ENCODE measurements at regions not wholly inside any gene's neighbourhood (a gene's known extent, or its start where the extent isn't known, plus 50 kb on each side); places are given as distances from the start of the nearest gene placed in this dataset.
"Not testable (repeated sequence)": the region's sequence is repeated elsewhere in the genome, so short reads cannot be mapped to it uniquely, and the experiment has no call there.

GRCh38 chr6:125586605-125587004 lies 162.8 kb upstream of the HEY2 start:
- no peaks in the 10 kb centered on the region for H3K36me3 ChIP-seq
- peaks cover 8 to 42% of the 10 kb centered on the region in 2 donors for H3K4me1 ChIP-seq (ENCODE audit: control insufficient read depth in 1 of 2, low read depth in 2 of 2)
- no peaks in the 10 kb centered on the region for H3K27me3 ChIP-seq (replicated peaks; ENCODE audit: insufficient read depth)
- no peak overlapping the region for H3K27ac ChIP-seq
- ATAC-seq (ENCODE audit: insufficient number of reproducible peaks, low FRiP score, low read depth), result no peak
- no peak for DNase-seq (ENCODE audit: low spot score)
- no peak for TF ChIP-seq CTCF (IDR thresholded peaks at IDR 0.05)
- no peaks in the 10 kb centered on the region for H3K9me3 ChIP-seq
- no peak overlapping the region for H3K4me3 ChIP-seq

GRCh38 chr6:125587666-125588632 lies 161.5 kb upstream of the HEY2 start:
- H3K4me3 ChIP-seq, result no peak overlapping the region
- no peak for DNase-seq (ENCODE audit: low spot score)
- H3K27ac ChIP-seq, result no peak overlapping the region
- H3K9me3 ChIP-seq, result no peaks in the 10 kb centered on the region
- no peak for TF ChIP-seq CTCF (IDR thresholded peaks at IDR 0.05)
- no peak for ATAC-seq (ENCODE audit: insufficient number of reproducible peaks, low FRiP score, low read depth)
- no peaks in the 10 kb centered on the region for H3K27me3 ChIP-seq (replicated peaks; ENCODE audit: insufficient read depth)
- H3K36me3 ChIP-seq, result no peaks in the 10 kb centered on the region
- peaks cover 8 to 42% of the 10 kb centered on the region in 2 donors for H3K4me1 ChIP-seq (ENCODE audit: control insufficient read depth in 1 of 2, low read depth in 2 of 2)

GRCh38 chr6:125591796-125592195 lies 157.6 kb upstream of the HEY2 start:
- H3K4me1 ChIP-seq (ENCODE audit: control insufficient read depth in 1 of 2, low read depth in 2 of 2), result peaks cover 5 to 19% of the 10 kb centered on the region in 2 donors
- not testable (repeated sequence) for H3K9me3 ChIP-seq; DNase-seq (ENCODE audit: low spot score); H3K27me3 ChIP-seq (replicated peaks; ENCODE audit: insufficient read depth); H3K27ac ChIP-seq; H3K4me3 ChIP-seq; H3K36me3 ChIP-seq; ATAC-seq (ENCODE audit: insufficient number of reproducible peaks, low FRiP score, low read depth)

GRCh38 chr6:125593746-125594145 lies 155.7 kb upstream of the HEY2 start:
- H3K9me3 ChIP-seq, result no peaks in the 10 kb centered on the region
- H3K4me3 ChIP-seq, result no peak overlapping the region
- no peak for DNase-seq (ENCODE audit: low spot score)
- no peak for ATAC-seq (ENCODE audit: insufficient number of reproducible peaks, low FRiP score, low read depth)
- H3K27me3 ChIP-seq (replicated peaks; ENCODE audit: insufficient read depth), result no peaks in the 10 kb centered on the region
- H3K36me3 ChIP-seq, result no peaks in the 10 kb centered on the region
- TF ChIP-seq CTCF (IDR thresholded peaks at IDR 0.05), result no peak
- no peak overlapping the region for H3K27ac ChIP-seq
- peaks cover 12 to 32% of the 10 kb centered on the region in 2 donors for H3K4me1 ChIP-seq (ENCODE audit: control insufficient read depth in 1 of 2, low read depth in 2 of 2)

GRCh38 chr6:125596020-125596419 lies 153.4 kb upstream of the HEY2 start:
- DNase-seq (ENCODE audit: low spot score) (no peak), ATAC-seq (ENCODE audit: insufficient number of reproducible peaks, low FRiP score, low read depth) (no peak)
- peaks cover 7 to 21% of the 10 kb centered on the region in 2 donors for H3K4me1 ChIP-seq (ENCODE audit: control insufficient read depth in 1 of 2, low read depth in 2 of 2)
- no peak overlapping the region for H3K27ac ChIP-seq
- TF ChIP-seq CTCF (IDR thresholded peaks at IDR 0.05), result no peak
- no peaks in the 10 kb centered on the region for H3K27me3 ChIP-seq (replicated peaks; ENCODE audit: insufficient read depth)
- H3K4me3 ChIP-seq, result no peak overlapping the region
- H3K9me3 ChIP-seq, result no peaks in the 10 kb centered on the region
- no peaks in the 10 kb centered on the region for H3K36me3 ChIP-seq

All from thoracic aorta (tissue), 2 donors.